ENCODE measurements at regions not wholly inside any gene's neighbourhood (a gene's known extent, or its start where the extent isn't known, plus 50 kb on each side); places are given as distances from the start of the nearest gene placed in this dataset.

DNA sequence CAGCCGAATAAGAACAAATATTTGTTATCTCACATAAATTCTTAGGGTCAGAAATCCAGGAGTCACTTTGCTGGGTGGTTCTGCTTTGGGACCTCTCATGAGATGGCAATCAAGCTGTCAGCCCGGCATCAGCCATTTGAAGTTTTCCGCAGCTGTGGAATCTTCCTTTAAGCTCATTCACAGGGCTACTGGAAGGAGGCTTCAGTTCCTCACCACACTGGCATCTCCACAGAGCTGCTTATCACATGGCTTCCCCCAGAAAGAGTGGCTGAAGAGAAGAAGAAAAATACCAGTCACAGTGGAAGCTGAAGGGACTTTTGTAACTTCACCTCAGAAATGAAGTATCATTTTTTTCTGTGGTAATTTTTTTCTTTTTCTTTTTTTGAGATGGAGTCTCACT lies 267.7 kb downstream of the CHL1 start (continued):
- TF ChIP-seq, protein P1, sequence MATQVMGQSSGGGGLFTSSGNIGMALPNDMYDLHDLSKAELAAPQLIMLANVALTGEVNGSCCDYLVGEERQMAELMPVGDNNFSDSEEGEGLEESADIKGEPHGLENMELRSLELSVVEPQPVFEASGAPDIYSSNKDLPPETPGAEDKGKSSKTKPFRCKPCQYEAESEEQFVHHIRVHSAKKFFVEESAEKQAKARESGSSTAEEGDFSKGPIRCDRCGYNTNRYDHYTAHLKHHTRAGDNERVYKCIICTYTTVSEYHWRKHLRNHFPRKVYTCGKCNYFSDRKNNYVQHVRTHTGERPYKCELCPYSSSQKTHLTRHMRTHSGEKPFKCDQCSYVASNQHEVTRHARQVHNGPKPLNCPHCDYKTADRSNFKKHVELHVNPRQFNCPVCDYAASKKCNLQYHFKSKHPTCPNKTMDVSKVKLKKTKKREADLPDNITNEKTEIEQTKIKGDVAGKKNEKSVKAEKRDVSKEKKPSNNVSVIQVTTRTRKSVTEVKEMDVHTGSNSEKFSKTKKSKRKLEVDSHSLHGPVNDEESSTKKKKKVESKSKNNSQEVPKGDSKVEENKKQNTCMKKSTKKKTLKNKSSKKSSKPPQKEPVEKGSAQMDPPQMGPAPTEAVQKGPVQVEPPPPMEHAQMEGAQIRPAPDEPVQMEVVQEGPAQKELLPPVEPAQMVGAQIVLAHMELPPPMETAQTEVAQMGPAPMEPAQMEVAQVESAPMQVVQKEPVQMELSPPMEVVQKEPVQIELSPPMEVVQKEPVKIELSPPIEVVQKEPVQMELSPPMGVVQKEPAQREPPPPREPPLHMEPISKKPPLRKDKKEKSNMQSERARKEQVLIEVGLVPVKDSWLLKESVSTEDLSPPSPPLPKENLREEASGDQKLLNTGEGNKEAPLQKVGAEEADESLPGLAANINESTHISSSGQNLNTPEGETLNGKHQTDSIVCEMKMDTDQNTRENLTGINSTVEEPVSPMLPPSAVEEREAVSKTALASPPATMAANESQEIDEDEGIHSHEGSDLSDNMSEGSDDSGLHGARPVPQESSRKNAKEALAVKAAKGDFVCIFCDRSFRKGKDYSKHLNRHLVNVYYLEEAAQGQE (IDR thresholded peaks at IDR 0.05; ENCODE audit: low read depth, low read length), result no peak
- TF ChIP-seq NRF1 (IDR thresholded peaks at IDR 0.05; ENCODE audit: low read depth, low read length), result no peak

DNA sequence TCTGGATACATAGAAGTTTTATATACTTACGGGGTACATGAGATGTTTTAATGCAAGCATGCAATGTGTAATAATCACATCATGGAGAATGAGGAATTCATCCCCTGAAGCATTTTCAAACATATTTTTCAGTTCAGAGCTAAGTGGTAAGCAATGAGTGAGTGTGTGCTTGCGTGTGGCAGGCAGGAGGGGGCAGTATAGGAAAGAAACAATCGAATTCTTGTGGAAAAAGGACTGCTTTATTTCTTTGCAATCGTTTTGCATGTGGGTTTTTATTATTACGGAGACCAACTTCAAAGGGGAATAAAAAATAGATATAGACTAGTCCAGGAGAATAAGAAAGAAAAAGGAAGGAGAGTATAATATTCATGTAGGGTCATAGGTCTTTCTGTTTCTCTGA lies 271.6 kb downstream of the CHL1 start:
- TF ChIP-seq, protein P2, sequence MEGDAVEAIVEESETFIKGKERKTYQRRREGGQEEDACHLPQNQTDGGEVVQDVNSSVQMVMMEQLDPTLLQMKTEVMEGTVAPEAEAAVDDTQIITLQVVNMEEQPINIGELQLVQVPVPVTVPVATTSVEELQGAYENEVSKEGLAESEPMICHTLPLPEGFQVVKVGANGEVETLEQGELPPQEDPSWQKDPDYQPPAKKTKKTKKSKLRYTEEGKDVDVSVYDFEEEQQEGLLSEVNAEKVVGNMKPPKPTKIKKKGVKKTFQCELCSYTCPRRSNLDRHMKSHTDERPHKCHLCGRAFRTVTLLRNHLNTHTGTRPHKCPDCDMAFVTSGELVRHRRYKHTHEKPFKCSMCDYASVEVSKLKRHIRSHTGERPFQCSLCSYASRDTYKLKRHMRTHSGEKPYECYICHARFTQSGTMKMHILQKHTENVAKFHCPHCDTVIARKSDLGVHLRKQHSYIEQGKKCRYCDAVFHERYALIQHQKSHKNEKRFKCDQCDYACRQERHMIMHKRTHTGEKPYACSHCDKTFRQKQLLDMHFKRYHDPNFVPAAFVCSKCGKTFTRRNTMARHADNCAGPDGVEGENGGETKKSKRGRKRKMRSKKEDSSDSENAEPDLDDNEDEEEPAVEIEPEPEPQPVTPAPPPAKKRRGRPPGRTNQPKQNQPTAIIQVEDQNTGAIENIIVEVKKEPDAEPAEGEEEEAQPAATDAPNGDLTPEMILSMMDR (IDR thresholded peaks at IDR 0.05), result peak; percentile 58
- TF ChIP-seq TEAD4 (IDR thresholded peaks at IDR 0.05; ENCODE audit: borderline replicate concordance, insufficient read depth) (no peak), POLR2AphosphoS5 (IDR thresholded peaks at IDR 0.05; ENCODE audit: low read depth, low read length) (no peak), RAD21 (IDR thresholded peaks at IDR 0.05; ENCODE audit: low read length) (peak; percentile 30), EP300 (IDR thresholded peaks at IDR 0.05; ENCODE audit: borderline replicate concordance in 1 of 2, low read depth in 1 of 2, low read length in 1 of 2) (no peak), GATA2 (CRISPR knock-in tag; IDR thresholded peaks at IDR 0.05) (no peak), FOSL2 (IDR thresholded peaks at IDR 0.05; ENCODE audit: borderline replicate concordance, low read depth) (no peak), MXI1 (IDR thresholded peaks at IDR 0.05; ENCODE audit: low read depth, low read length) (no peak), MEF2A (IDR thresholded peaks at IDR 0.05; ENCODE audit: borderline replicate concordance, low read depth) (no peak), EZH2phosphoT487 (IDR thresholded peaks at IDR 0.05; ENCODE audit: borderline replicate concordance, low read depth) (no peak), ELF1 (IDR thresholded peaks at IDR 0.05) (no peak), JUND (IDR thresholded peaks at IDR 0.05) (no peak), RCOR1 (IDR thresholded peaks at IDR 0.05; ENCODE audit: low read length) (no peak), TAF1 (IDR thresholded peaks at IDR 0.05; ENCODE audit: borderline replicate concordance, low read depth, low read length) (no peak)
- TF ChIP-seq, protein P3, sequence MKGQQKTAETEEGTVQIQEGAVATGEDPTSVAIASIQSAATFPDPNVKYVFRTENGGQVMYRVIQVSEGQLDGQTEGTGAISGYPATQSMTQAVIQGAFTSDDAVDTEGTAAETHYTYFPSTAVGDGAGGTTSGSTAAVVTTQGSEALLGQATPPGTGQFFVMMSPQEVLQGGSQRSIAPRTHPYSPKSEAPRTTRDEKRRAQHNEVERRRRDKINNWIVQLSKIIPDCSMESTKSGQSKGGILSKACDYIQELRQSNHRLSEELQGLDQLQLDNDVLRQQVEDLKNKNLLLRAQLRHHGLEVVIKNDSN (IDR thresholded peaks at IDR 0.05; ENCODE audit: borderline replicate concordance, low read depth), result no peak
- TF ChIP-seq, protein P4, sequence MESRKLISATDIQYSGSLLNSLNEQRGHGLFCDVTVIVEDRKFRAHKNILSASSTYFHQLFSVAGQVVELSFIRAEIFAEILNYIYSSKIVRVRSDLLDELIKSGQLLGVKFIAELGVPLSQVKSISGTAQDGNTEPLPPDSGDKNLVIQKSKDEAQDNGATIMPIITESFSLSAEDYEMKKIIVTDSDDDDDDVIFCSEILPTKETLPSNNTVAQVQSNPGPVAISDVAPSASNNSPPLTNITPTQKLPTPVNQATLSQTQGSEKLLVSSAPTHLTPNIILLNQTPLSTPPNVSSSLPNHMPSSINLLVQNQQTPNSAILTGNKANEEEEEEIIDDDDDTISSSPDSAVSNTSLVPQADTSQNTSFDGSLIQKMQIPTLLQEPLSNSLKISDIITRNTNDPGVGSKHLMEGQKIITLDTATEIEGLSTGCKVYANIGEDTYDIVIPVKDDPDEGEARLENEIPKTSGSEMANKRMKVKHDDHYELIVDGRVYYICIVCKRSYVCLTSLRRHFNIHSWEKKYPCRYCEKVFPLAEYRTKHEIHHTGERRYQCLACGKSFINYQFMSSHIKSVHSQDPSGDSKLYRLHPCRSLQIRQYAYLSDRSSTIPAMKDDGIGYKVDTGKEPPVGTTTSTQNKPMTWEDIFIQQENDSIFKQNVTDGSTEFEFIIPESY (IDR thresholded peaks at IDR 0.05; ENCODE audit: borderline replicate concordance, low read depth), result no peak
- POLR2A ChIA-PET, result no interaction called here
- WGBS (ENCODE audit: low lambda C conversion rate), result 15% methylated on average over 5 of the region's 5 CpGs

More for the DNA sequence above, 271.6 kb downstream of the CHL1 start:
- Histone ChIP-seq H3F3A (replicated peaks; ENCODE audit: insufficient read depth) (no peaks in the 10 kb centered on the region), H3K27me3 (ENCODE audit: insufficient read depth) (no peaks in the 10 kb centered on the region), H2AFZ (ENCODE audit: low read depth) (no peak overlapping the region), H4K20me1 (ENCODE audit: insufficient read depth) (no peaks in the 10 kb centered on the region), H3K27ac (ENCODE audit: low read depth in 2 of 2, low read length in 1 of 2) (no peak overlapping the region), H3K4me1 (ENCODE audit: control insufficient read depth in 1 of 2, insufficient read depth in 2 of 2, low read depth in 1 of 2, low read length in 1 of 2) (no peaks in the 10 kb centered on the region), H3K4me2 (no peak overlapping the region), H3K9me2 (no peaks in the 10 kb centered on the region), H3K79me2 (ENCODE audit: insufficient read depth) (no peaks in the 10 kb centered on the region), H3K9me3 (no peaks in the 10 kb centered on the region), H3K36me3 (replicated peaks in 1 of 2; ENCODE audit: control insufficient read depth in 1 of 2, insufficient read depth in 2 of 2, low read length in 1 of 2) (no peaks in the 10 kb centered on the region), H3K4me3 (ENCODE audit: low read depth in 2 of 2, low read length in 1 of 2) (no peak overlapping the region; a peak in 1 of 4 replicates), H3K9ac (no peak overlapping the region)
- DNase-seq, result no peak
- CTCF ChIA-PET, result interaction anchor here (0.6 to 1.7 kb wide), 10 partner anchors 10 to 98 kb away, joined by 3 to 6 read pairs (median 3); no protein-coding TSS in a partner anchor
